SH-SY5Y (cell line): ENCODE measurements at regions not wholly inside any gene's neighbourhood (a gene's known extent, or its start where the extent isn't known, plus 50 kb on each side); places are given as distances from the start of the nearest gene placed in this dataset.

ENCODE experiments used
- GATA2 ChIP-seq: IDR thresholded peaks from 2 replicates; pipeline ENCODE4 v1.6.1; 2011; ENCODE audit warnings: mild to moderate bottlenecking, low read depth, low read length
- GATA3 ChIP-seq: IDR thresholded peaks from 2 replicates; pipeline ENCODE4 v1.6.1; 2011; ENCODE audit warnings: low read depth, mild to moderate bottlenecking, low read length, moderate library complexity

DNA sequence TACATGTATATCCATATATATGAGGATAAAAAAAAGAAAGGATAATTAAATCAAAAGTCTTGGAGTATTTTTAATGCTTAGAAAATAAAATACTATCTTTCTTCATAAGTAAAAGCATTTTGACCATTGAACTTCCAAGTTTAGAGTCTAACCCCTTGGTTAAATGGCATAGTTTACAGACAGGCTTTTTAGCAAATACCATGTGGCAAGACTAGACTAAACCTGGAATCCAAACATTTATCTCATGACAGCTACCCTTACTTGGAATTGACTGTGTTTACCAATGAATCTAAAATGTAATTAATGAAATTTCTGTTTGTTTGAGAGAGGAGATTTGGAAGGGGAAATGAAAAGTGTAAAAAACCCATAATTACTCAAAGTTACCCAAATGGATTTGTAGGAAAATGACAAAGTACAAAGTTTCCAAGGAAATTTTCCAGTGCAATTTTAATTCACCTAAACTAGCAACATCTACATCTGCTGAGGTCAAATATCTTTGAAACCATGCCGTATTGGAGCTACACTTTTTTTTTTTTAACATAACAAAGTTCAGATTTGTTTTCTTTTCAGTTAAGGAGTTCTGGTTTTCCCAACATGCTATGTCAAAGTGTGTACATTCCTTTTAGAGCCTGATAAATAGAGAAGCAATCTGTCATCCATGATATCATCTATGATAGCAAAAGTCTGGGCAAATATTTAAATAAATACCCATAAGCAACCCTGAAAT lies 272.1 kb upstream of the DAB2 start:
- TF ChIP-seq GATA2 (no peak), GATA3 (no peak)
